A673 (cell line): ENCODE measurements at regions not wholly inside any gene's neighbourhood (a gene's known extent, or its start where the extent isn't known, plus 50 kb on each side); places are given as distances from the start of the nearest gene placed in this dataset.

Experiments used
- CTCF ChIP-seq: fragments of 300-800, 200-600 bp; sonication (generic); conservative IDR thresholded peaks from 2 replicates; pipeline ENCODE4 v1.5.1; 2017; ENCODE audit warnings: low read depth, mild to moderate bottlenecking, antibody characterized with exemption, low read length, moderate library complexity, mixed read lengths
- EZH2 ChIP-seq: fragments of 200-600 bp; sonication (generic); IDR thresholded peaks from 2 replicates; pipeline ENCODE4 v1.6.1; 2017; ENCODE audit warnings: borderline replicate concordance, low read depth, mild to moderate bottlenecking, mixed read lengths, antibody characterized with exemption, low read length; ENCODE audit not compliant: poor library complexity, severe bottlenecking

GRCh38 chr13:103730407-103730806, 664.2 kb upstream of the SLC10A2 start:
- TF ChIP-seq CTCF = no peak
- TF ChIP-seq EZH2 = no peak
